Activated CD4-positive, alpha-beta T cell treated with anti-CD3 and anti-CD28 coated beads for 36 hours (primary cell): ENCODE measurements at regions not wholly inside any gene's neighbourhood (a gene's known extent, or its start where the extent isn't known, plus 50 kb on each side); places are given as distances from the start of the nearest gene placed in this dataset.
"Not testable (repeated sequence)": the region's sequence is repeated elsewhere in the genome, so short reads cannot be mapped to it uniquely, and the experiment has no call there.

Source experiments
- ATAC-seq: fragments of 200-7000 bp; cut with Tn5 transposase; one replicate; pipeline ENCODE4 v1.10.0; 2021; ENCODE audit warnings: mild to moderate bottlenecking, moderate library complexity
- CTCF ChIA-PET: fragments of 350-600 bp; sonication (Branson Sonifier 250); formaldehyde crosslinking; loops from one replicate; lab custom pipeline; 2021; ENCODE audit warnings: antibody characterized with exemption; lab: Charles Lee
- POLR2A ChIA-PET: fragments of 350-600 bp; sonication (Branson Sonifier 250); formaldehyde crosslinking; loops from one replicate; lab custom pipeline; 2021; ENCODE audit warnings: antibody characterized with exemption, inconsistent platforms; lab: Charles Lee
- DNase-seq: peaks from one replicate; pipeline ENCODE4 v3.0.0-alpha.2; 2020
- H3K27ac Mint-ChIP-seq: one replicate; pipeline ENCODE4 v1.8.0; 2021; ENCODE audit warnings: mixed read lengths
- H3K27me3 Mint-ChIP-seq: one replicate; pipeline ENCODE4 v1.8.0; 2021; ENCODE audit warnings: mixed read lengths
- H3K36me3 Mint-ChIP-seq: one replicate; pipeline ENCODE4 v1.8.0; 2021; ENCODE audit warnings: low read depth, mixed read lengths
- H3K4me1 Mint-ChIP-seq: one replicate; pipeline ENCODE4 v1.8.0; 2021; ENCODE audit warnings: mixed read lengths
- H3K4me3 Mint-ChIP-seq: one replicate; pipeline ENCODE4 v1.8.0; 2021; ENCODE audit warnings: mild to moderate bottlenecking, moderate library complexity, mixed read lengths
- H3K9me3 Mint-ChIP-seq: one replicate; pipeline ENCODE4 v1.8.0; 2021; ENCODE audit warnings: low read depth, mixed read lengths
- intact Hi-C, 2 experiments: fragments of 100-400 bp; cut with DNase I in 1 of 2; cut with micrococcal nuclease in 1 of 2; formaldehyde crosslinking; loops; one replicate each; pipeline versions ENCODE4 v1.14.2 to v1.15.1; 2022 to 2024; cut with DNase I, micrococcal nuclease

GRCh38 chr2:87423796-87424762 lies 323.8 kb upstream of the PLGLB2 start:
- intact Hi-C loops, POLR2A ChIA-PET, H3K36me3 Mint-ChIP-seq, H3K4me1 Mint-ChIP-seq, H3K4me3 Mint-ChIP-seq, DNase-seq, CTCF ChIA-PET, ATAC-seq, H3K27ac Mint-ChIP-seq, H3K9me3 Mint-ChIP-seq, H3K27me3 Mint-ChIP-seq: not testable (repeated sequence)

- H3K4me1 Mint-ChIP-seq, H3K4me3 Mint-ChIP-seq, H3K27ac Mint-ChIP-seq, CTCF ChIA-PET, H3K9me3 Mint-ChIP-seq, H3K27me3 Mint-ChIP-seq, DNase-seq, ATAC-seq, H3K36me3 Mint-ChIP-seq, POLR2A ChIA-PET, intact Hi-C loops: not testable (repeated sequence)
Measured at GRCh38 chr2:87424763-87425154, 323.1 kb upstream of the PLGLB2 start.

DNA sequence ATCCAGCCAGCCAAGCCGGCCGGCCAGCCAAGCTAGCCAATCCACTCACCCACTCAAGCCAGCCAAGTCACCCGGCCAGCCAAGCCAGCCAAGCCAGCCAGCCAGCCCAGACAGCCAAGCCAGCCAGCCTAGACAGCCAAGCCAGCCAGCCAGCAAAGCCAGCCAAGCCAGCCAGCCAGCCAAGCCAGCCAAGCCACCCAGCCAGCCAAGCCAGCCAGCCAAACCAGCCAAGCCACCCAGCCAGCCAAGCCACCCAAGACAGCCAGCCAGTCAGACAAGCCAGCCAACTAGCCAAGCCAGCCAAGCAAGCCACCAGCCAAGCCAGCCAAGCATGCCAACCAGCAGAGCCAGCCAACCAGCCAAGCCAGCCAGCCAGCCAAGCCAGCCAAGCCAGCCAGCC lies 322.7 kb upstream of the PLGLB2 start:
- POLR2A ChIA-PET, H3K4me3 Mint-ChIP-seq, CTCF ChIA-PET, intact Hi-C loops, H3K36me3 Mint-ChIP-seq, H3K27me3 Mint-ChIP-seq, H3K9me3 Mint-ChIP-seq, H3K4me1 Mint-ChIP-seq, ATAC-seq, DNase-seq, H3K27ac Mint-ChIP-seq: not testable (repeated sequence)

DNA sequence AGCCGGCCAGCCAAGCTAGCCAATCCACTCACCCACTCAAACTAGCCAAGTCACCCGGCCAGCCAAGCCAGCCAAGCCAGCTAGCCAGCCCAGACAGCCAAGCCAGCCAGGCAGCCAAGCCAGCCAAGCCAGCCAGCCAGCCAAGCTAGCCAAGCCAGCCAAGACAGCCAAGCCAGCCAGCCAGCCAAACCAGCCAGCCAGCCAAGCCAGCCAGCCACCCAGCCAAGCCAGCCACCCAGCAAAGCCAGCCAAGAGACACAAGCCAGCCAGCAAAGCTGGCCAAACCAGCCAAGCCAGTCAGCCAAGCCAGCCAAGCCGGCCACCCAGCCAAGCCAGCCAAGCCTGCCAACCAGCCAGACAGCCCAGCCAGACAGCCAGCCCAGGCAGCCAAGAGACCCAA lies 322.2 kb upstream of the PLGLB2 start:
- intact Hi-C loops, H3K4me3 Mint-ChIP-seq, H3K4me1 Mint-ChIP-seq, H3K27me3 Mint-ChIP-seq, DNase-seq, CTCF ChIA-PET, H3K27ac Mint-ChIP-seq, ATAC-seq, POLR2A ChIA-PET, H3K9me3 Mint-ChIP-seq, H3K36me3 Mint-ChIP-seq: not testable (repeated sequence)

DNA sequence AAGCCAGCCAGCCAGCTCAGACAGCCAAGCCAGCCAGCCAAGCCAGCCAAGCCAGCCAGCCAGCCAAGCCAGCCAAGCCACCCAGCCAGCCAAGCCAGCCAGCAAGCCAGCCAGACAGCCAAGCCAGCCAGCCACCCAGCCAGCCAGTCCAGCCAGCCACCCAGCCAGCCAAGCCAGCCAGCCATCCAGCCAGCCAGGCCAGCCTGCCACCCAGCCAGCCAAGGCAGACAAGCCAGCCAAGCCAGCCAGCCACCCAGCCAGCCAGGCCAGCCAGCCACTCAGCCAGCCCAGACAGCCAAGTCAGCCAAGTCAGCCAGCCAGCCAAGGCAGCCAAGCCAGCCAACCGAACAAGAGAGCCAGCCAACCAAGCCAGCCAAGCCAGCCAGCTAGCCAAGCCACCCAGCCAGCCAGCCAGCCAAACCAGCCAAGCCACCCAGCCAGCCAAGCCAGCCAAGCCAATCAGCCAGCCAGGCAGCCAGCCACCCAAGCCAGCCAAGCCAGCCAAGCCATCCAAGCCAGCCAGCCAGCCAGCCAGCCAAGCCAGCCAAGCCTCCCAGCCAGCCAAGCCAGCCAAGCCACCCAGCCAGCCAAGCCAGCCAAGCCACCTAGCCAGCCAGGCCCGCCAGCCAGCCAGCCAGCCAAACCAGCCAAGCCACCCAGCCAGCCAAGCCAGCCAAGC lies 319.3 kb upstream of the PLGLB2 start:
- intact Hi-C loops, CTCF ChIA-PET, H3K4me1 Mint-ChIP-seq, DNase-seq, ATAC-seq, H3K27me3 Mint-ChIP-seq, H3K27ac Mint-ChIP-seq, H3K4me3 Mint-ChIP-seq, H3K36me3 Mint-ChIP-seq, H3K9me3 Mint-ChIP-seq, POLR2A ChIA-PET: not testable (repeated sequence)

DNA sequence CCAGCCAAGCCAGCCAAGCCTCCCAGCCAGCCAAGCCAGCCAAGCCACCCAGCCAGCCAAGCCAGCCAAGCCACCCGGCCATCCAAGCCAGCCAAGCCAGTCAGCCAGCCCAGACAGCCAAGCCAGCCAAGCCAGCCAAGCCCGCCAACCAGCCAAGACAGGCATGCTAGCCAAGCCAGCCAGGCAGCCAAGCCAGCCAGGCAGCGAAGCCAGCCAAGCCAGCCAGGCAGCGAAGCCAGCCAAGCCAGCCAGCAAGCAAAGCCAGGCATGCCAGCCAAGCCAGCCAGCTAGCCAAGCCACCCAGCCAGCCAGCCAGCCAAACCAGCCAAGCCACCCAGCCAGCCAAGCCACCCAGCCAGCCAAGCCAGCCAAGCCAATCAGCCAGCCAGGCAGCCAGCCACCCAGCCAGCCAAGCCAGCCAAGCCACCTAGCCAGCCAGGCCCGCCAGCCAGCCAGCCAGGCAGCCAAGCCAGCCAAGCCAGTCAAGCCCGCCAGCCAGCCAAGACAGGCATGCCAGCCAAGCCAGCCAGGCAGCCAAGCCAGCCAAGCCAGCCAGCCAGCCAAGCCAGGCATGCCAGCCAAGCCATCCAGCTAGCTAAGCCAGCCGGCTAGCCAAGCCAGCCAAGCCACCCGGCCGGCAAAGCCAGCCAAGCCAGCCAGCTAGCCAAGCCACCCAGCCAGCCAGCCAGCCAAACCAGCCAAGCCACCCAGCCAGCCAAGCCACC lies 318.5 kb upstream of the PLGLB2 start:
- DNase-seq, H3K27ac Mint-ChIP-seq, POLR2A ChIA-PET, H3K4me3 Mint-ChIP-seq, H3K9me3 Mint-ChIP-seq, ATAC-seq, H3K4me1 Mint-ChIP-seq, CTCF ChIA-PET, intact Hi-C loops, H3K36me3 Mint-ChIP-seq, H3K27me3 Mint-ChIP-seq: not testable (repeated sequence)

DNA sequence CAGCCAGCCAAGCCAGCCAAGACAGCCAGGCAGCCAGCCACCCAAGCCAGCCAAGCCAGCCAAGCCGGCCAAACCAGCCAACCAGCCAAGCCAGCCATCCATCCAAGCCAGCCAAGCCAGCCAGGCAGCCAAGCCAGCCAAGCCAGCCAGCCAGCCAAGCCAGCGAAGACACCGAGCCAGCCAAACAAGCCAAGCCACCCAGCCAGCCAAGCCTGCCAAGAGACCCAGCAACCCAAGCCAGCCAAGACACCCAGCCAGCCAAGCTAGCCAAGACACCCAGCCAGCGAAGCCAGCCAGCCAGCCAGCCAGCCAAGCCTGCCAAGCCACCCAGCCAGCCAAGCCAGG lies 318.0 kb upstream of the PLGLB2 start:
- H3K4me3 Mint-ChIP-seq, H3K27me3 Mint-ChIP-seq, CTCF ChIA-PET, H3K4me1 Mint-ChIP-seq, H3K9me3 Mint-ChIP-seq, H3K27ac Mint-ChIP-seq, POLR2A ChIA-PET, H3K36me3 Mint-ChIP-seq, DNase-seq, intact Hi-C loops, ATAC-seq: not testable (repeated sequence)

- H3K27me3 Mint-ChIP-seq, intact Hi-C loops, ATAC-seq, POLR2A ChIA-PET, H3K4me1 Mint-ChIP-seq, H3K9me3 Mint-ChIP-seq, H3K36me3 Mint-ChIP-seq, H3K27ac Mint-ChIP-seq, H3K4me3 Mint-ChIP-seq, DNase-seq, CTCF ChIA-PET: not testable (repeated sequence)
Measured at GRCh38 chr2:87431051-87431450, 316.8 kb upstream of the PLGLB2 start.

DNA sequence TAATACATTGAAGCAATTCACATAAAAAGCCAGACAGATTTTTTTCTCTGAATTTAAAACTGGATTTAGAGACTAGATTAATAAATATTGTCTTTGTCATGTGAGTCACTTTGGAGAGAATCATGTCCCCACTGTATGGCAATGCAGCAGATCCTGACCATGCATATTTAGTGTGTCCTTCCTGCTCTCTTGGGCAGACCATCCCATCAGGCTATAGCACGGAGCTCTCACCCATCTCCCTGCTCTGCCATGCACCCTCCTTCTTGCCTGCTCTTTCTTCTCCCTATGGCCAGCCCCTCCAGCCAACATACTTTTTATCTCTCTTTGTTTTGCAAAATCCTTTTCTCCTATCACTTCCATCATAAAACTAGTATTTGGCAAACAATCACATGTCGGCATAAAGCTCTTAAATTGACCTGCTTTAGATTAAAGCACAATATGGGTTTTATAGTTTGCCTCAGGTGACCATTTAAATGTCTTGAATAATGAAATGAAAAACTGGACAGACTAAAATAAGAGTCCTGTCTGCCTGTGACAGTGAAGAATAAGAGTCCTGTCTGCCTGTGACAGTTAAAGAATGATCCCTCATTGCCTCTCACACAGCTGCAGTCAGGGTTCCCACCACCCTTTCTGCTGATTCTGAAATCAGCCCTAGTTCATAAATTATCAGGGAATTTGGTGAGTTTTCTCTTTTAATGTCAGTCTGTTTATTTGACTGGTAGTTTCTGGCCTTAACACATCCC lies 315.0 kb upstream of the PLGLB2 start:
- H3K36me3 Mint-ChIP-seq, H3K4me1 Mint-ChIP-seq, H3K4me3 Mint-ChIP-seq, DNase-seq, ATAC-seq, H3K9me3 Mint-ChIP-seq, H3K27me3 Mint-ChIP-seq, intact Hi-C loops, CTCF ChIA-PET, POLR2A ChIA-PET, H3K27ac Mint-ChIP-seq: not testable (repeated sequence)

- H3K4me3 Mint-ChIP-seq, POLR2A ChIA-PET, DNase-seq, H3K9me3 Mint-ChIP-seq, H3K36me3 Mint-ChIP-seq, H3K27ac Mint-ChIP-seq, CTCF ChIA-PET, H3K27me3 Mint-ChIP-seq, H3K4me1 Mint-ChIP-seq, intact Hi-C loops: not testable (repeated sequence)
- ATAC-seq = peak; percentile 44
Measured at GRCh38 chr2:87436007-87436406, 311.9 kb upstream of the PLGLB2 start.

GRCh38 chr2:87437701-87438260 lies 310.1 kb upstream of the PLGLB2 start:
- H3K27ac Mint-ChIP-seq, H3K36me3 Mint-ChIP-seq, ATAC-seq, POLR2A ChIA-PET, H3K4me3 Mint-ChIP-seq, H3K27me3 Mint-ChIP-seq, H3K9me3 Mint-ChIP-seq, intact Hi-C loops, CTCF ChIA-PET, DNase-seq: not testable (repeated sequence)
- H3K4me1 Mint-ChIP-seq = peaks cover 11% of the 10 kb centered on the region
